Coronary artery (tissue), 2 donors: ENCODE measurements at regions not wholly inside any gene's neighbourhood (a gene's known extent, or its start where the extent isn't known, plus 50 kb on each side); places are given as distances from the start of the nearest gene placed in this dataset.

Experiments used
- DNase-seq: peaks from one replicate; pipeline ENCODE4 v3.0.0-alpha.2; 2017; ENCODE audit warnings: low spot score
- H3K27ac ChIP-seq, 2 donors: fragments of 200-600 bp; sonication (generic); one replicate each; pipeline ENCODE4 v1.5.1; 2016 to 2019
- H3K4me3 ChIP-seq: fragments of 200-600 bp; sonication (generic); 2 replicates; pipeline ENCODE4 v1.5.1; 2016; ENCODE audit warnings: mild to moderate bottlenecking, moderate library complexity
- TF ChIP-seq, protein P1 (sequence below): fragments of 200-600 bp; sonication (generic); IDR thresholded peaks from one replicate; pipeline ENCODE4 v1.5.1; 2019; ENCODE audit warnings: antibody characterized with exemption

DNA sequence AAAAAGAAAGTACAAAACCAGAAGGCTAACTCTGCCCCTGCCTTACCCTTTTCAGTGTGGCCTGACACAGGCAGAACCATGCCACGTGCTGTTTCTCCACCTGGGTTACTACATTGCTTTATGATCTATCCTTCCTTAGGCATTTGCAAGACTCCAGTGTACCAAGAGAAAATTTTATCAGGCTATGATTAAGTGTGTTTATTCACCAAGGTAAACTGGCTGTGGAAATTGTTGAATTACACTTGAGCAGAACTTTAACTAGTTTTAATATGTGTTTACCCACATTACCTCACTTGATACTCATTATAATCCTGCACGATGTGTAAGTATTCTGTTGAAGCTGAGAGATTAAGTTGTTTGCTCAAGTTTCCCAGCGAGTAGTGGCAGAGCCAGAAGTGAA is 129.7 kb upstream of the MYOCD start:
- TF ChIP-seq, protein P1, sequence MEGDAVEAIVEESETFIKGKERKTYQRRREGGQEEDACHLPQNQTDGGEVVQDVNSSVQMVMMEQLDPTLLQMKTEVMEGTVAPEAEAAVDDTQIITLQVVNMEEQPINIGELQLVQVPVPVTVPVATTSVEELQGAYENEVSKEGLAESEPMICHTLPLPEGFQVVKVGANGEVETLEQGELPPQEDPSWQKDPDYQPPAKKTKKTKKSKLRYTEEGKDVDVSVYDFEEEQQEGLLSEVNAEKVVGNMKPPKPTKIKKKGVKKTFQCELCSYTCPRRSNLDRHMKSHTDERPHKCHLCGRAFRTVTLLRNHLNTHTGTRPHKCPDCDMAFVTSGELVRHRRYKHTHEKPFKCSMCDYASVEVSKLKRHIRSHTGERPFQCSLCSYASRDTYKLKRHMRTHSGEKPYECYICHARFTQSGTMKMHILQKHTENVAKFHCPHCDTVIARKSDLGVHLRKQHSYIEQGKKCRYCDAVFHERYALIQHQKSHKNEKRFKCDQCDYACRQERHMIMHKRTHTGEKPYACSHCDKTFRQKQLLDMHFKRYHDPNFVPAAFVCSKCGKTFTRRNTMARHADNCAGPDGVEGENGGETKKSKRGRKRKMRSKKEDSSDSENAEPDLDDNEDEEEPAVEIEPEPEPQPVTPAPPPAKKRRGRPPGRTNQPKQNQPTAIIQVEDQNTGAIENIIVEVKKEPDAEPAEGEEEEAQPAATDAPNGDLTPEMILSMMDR, result no peak
- no peak for DNase-seq
- H3K27ac ChIP-seq, result no peak overlapping the region
- no peak overlapping the region for H3K4me3 ChIP-seq

DNA sequence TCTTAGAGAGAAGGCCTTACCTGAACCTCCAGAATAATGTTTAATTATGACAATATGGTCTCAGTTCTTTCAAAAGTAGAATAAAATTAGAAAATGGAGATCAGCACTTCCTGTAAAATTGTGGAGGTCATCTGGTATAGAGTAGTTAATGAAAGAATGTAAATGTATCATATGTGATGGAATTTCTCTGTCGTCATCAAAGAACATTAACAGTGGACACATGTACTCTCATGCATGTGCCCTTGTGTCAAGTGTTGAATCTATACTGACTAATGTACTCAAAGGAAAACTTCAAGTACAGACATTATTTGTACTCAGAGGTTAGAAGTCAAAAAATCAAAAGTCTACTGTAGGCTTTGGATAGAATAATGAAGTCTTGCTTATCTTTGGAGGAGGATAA is 129.2 kb upstream of the MYOCD start:
- no peak for DNase-seq
- Histone ChIP-seq H3K4me3 (no peak overlapping the region), H3K27ac (no peak overlapping the region)
- TF ChIP-seq, protein P1, result no peak

DNA sequence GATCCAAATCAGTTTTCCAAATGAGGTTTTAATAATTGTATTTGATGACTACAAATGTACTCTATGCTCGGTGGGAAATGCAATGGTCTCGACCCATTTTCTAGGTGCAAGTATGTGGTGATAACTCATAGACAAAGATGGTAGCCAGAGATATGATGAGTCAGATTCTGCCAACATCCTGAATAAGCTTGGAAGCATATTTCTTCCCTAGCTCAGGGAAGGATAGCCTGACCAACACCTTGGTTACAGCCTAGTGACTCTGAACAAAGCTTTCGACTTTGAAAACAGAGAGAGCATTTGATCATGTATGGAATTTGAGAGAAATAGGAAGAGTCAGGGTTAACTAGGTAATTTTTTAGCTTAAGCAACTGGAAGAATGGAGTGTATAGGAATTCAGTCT is 128.3 kb upstream of the MYOCD start:
- no peak for DNase-seq
- TF ChIP-seq, protein P1, result no peak
- H3K27ac ChIP-seq, result no peak overlapping the region
- no peak overlapping the region for H3K4me3 ChIP-seq

DNA sequence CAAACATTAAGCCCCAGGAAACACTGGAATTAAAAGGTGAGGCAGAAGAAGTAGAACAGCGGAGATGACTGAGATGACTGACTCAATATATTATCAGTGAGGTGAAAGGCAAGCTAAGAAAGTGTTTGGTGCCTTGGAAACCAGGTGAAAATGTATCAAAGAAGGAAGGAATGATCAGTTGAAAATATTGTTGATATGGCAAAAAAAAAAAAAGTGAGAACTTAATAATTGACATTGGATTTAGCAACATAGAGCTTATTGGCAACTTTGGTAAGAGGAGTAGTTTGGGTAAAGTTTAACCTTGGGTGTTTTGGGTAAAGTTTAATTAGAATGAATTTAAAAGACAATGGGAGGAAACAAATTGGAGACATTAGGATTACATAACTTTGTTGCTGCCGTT is 127.7 kb upstream of the MYOCD start:
- TF ChIP-seq, protein P1, result no peak
- H3K27ac ChIP-seq, result no peak overlapping the region
- no peak overlapping the region for H3K4me3 ChIP-seq
- no peak for DNase-seq

DNA sequence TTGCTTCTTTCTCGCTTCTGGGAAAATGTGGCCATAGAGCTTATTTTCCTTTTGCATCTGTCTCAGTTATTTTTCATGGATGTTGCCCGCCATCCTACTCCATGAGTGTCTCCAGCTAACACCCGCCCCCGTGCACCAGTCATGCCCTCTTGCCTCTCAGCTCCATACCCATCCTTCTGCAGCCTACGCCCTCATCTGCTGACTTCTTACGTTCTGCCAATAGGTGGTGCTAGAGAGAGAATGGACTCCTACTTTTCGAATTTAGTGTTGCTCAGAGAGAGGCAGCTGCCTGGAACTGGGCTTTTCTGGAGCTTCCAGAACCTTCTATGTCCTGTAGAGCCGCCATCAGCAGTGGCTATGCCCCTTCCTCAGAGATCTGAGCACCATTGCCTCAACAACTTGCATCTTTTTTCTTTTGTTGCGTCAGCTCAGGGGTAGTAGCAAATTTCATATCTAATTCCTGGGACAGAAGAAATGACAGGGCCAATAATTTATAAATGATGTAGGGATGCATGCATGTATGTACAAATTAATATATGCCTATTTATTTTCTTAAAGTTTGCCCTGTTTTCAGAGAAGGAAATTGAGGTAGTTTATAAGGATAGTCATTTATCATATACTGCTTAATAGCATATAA is 119.7 kb upstream of the MYOCD start:
- no peak for DNase-seq
- TF ChIP-seq, protein P1, result peak; percentile 71
- Histone ChIP-seq H3K27ac (no peak overlapping the region), H3K4me3 (no peak overlapping the region)

DNA sequence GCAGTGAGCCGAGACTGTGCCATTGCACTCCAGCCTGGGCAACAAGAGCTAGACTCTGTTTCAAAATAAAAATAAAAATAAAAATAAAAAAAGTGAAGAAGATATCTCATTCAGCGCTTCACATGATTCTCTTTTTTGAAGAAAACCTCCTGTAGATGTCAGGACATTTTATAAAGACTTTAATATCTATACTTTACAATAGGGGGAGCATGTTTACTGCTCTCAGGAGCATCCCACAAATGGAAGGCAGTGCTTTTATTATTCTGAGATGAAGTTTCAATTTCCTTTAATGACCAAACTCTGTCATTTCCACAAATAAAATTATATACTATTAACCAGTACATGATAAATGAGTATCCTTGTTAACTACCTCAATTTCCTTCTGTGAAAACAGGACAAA is 118.7 kb upstream of the MYOCD start:
- Histone ChIP-seq H3K27ac (no peak overlapping the region), H3K4me3 (no peak overlapping the region)
- TF ChIP-seq, protein P1, result no peak
- DNase-seq, result no peak

DNA sequence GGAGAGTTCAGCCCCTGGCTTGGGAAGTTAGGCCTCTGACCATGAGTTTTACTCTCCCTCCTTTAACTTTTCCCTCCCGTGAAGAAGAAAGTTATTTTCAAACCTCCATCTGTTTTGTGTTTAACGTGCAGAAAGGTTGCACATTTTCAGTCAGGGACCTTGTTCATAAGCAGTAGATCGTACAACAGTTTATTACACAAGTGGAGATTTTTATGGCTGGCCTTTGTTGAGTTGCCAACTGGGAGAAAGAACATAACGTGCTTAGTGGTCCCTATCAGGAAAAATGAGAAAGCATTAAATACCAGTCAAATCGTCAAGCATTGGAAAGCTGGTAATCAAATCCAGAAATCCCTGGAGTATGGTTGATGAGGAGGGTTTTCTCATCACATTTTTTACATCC is 117.9 kb upstream of the MYOCD start:
- TF ChIP-seq, protein P1, result no peak
- DNase-seq, result no peak
- peak overlapping the region; percentile 83 to 84 for H3K27ac ChIP-seq
- no peak overlapping the region for H3K4me3 ChIP-seq
